GM21723 (cell line): ENCODE measurements at regions not wholly inside any gene's neighbourhood (a gene's known extent, or its start where the extent isn't known, plus 50 kb on each side); places are given as distances from the start of the nearest gene placed in this dataset.
"Not testable (repeated sequence)": the region's sequence is repeated elsewhere in the genome, so short reads cannot be mapped to it uniquely, and the experiment has no call there.

Experiments
- ATAC-seq: cut with Tn5 transposase; IDR thresholded peaks from one replicate; pipeline ENCODE4 v1.9.1; 2021; ENCODE audit warnings: mild to moderate bottlenecking, moderate library complexity; ENCODE audit not compliant: unreplicated experiment

GRCh38 chr4:86413426-86413825, 53.6 kb upstream of the MAPK10 start:
- ATAC-seq, result not testable (repeated sequence)

- no peak for ATAC-seq
These were observed 54.8 kb upstream of the MAPK10 start for GRCh38 chr4:86414686-86415085.

GRCh38 chr4:86416081-86416480, 56.2 kb upstream of the MAPK10 start:
- no peak for ATAC-seq

GRCh38 chr4:86421461-86421860, 61.6 kb upstream of the MAPK10 start:
- no peak for ATAC-seq

GRCh38 chr4:86431543-86432116, 71.8 kb upstream of the MAPK10 start:
- ATAC-seq, result no peak

- ATAC-seq, result no peak
These were observed 72.8 kb upstream of the MAPK10 start for GRCh38 chr4:86432559-86433134.

GRCh38 chr4:86439293-86439692, 79.4 kb upstream of the MAPK10 start:
- ATAC-seq, result no peak

GRCh38 chr4:86441175-86441936, 81.5 kb upstream of the MAPK10 start:
- ATAC-seq, result peak; percentile 76

GRCh38 chr4:86442881-86443280, 83.0 kb upstream of the MAPK10 start:
- ATAC-seq, result no peak

GRCh38 chr4:86443495-86443894, 83.6 kb upstream of the MAPK10 start:
- ATAC-seq, result no peak

GRCh38 chr4:86446996-86447395, 87.1 kb upstream of the MAPK10 start:
- ATAC-seq, result no peak

GRCh38 chr4:86448871-86449270, 89.0 kb upstream of the MAPK10 start:
- no peak for ATAC-seq

- ATAC-seq, result no peak
These were observed 90.1 kb upstream of the MAPK10 start for GRCh38 chr4:86449746-86450588.

GRCh38 chr4:86450861-86451260, 91.0 kb upstream of the MAPK10 start:
- ATAC-seq, result no peak

- ATAC-seq, result no peak
These were observed 91.9 kb upstream of the MAPK10 start for GRCh38 chr4:86451560-86452330.

GRCh38 chr4:86452422-86452891, 92.6 kb upstream of the MAPK10 start:
- ATAC-seq, result no peak

GRCh38 chr4:86452924-86453531, 93.2 kb upstream of the MAPK10 start:
- ATAC-seq, result no peak

GRCh38 chr4:86453611-86454072, 93.8 kb upstream of the MAPK10 start:
- ATAC-seq, result not testable (repeated sequence)

- no peak for ATAC-seq
These were observed 102.0 kb upstream of the MAPK10 start for GRCh38 chr4:86461849-86462248.
